GM12878 (cell line): ENCODE measurements at regions not wholly inside any gene's neighbourhood (a gene's known extent, or its start where the extent isn't known, plus 50 kb on each side); places are given as distances from the start of the nearest gene placed in this dataset.

ENCODE experiments used
- ATAC-seq: fragments of 200-7000 bp; cut with Tn5 transposase; 3 replicates; pipeline ENCODE4 v1.9.1; 2020; ENCODE audit warnings: mild to moderate bottlenecking, moderate library complexity
- BruUV-seq: library from RNA; stranded (reverse); fragments of 400-500 nt; replicated peaks from 2 replicates; lab custom pipeline; 2021; lab: Mats Ljungman, UMichigan
- CTCF ChIA-PET: fragments of 300-600 bp; sonication (Branson Sonifier 250); formaldehyde crosslinking; extraction: SDS; loops from one replicate; lab custom pipeline; 2021; ENCODE audit warnings: inconsistent platforms; lab: Yijun Ruan, JAX
- POLR2A ChIA-PET: fragments of 350-600 bp; formaldehyde crosslinking; extraction: SDS; loops from one replicate; lab custom pipeline; 2021; ENCODE audit warnings: inconsistent platforms; lab: Charles Lee
- RAD21 ChIA-PET: fragments of 300-600 bp; sonication (Branson Sonifier 250); formaldehyde crosslinking; loops from one replicate; lab custom pipeline; 2023; ENCODE audit warnings: antibody characterized with exemption; ENCODE audit not compliant: unreplicated experiment; lab: Charles Lee
- SMC1A ChIA-PET: fragments of 300-600 bp; sonication (Branson Sonifier 250); formaldehyde crosslinking; loops from one replicate; lab custom pipeline; 2023; ENCODE audit not compliant: unreplicated experiment, uncharacterized antibody; lab: Charles Lee
- DNase-seq: peaks from one replicate; pipeline ENCODE4 v3.0.0-alpha.2; 2011; ENCODE audit warnings: low read depth, low spot score
- FAIRE-seq: peaks from 3 replicates; lab custom pipeline; 2011; peaks lifted over from hg19 to GRCh38; lab: Jason Lieb, UNC
- H2AFZ ChIP-seq: 2 replicates; pipeline ENCODE4 v1.6.0; 2011; ENCODE audit warnings: low read depth, low read length, control low read depth; ENCODE audit not compliant: control insufficient read depth
- H3K27ac ChIP-seq: 2 replicates; pipeline ENCODE4 v1.5.1; 2011; ENCODE audit warnings: control low read depth; ENCODE audit not compliant: control insufficient read depth, insufficient read depth
- H3K27me3 ChIP-seq, 2 experiments: replicated peaks in 1 of 2; 2 replicates each; pipeline versions ENCODE4 v1.6.0 to v1.6.1; 2011; ENCODE audit warnings: low read length in 1 of 2; ENCODE audit not compliant: control insufficient read depth in 2 of 2, insufficient read depth in 2 of 2
- H3K36me3 ChIP-seq, 2 experiments: 2 replicates each; pipeline ENCODE4 v1.5.1; 2011; ENCODE audit warnings: low read length in 1 of 2; ENCODE audit not compliant: control insufficient read depth in 2 of 2, insufficient read depth in 2 of 2
- H3K4me1 ChIP-seq: 2 replicates; pipeline ENCODE4 v1.6.1; 2011; ENCODE audit warnings: mild to moderate bottlenecking, low read length, moderate library complexity, mixed read lengths; ENCODE audit not compliant: control insufficient read depth, insufficient read depth
- H3K4me2 ChIP-seq: 2 replicates; pipeline ENCODE4 v1.6.0; 2011; ENCODE audit warnings: control low read depth; ENCODE audit not compliant: control insufficient read depth, insufficient read depth
- H3K4me3 ChIP-seq: fragments of 200-600 bp; sonication (generic); 2 replicates; pipeline ENCODE4 v1.5.1; 2016
- H3K79me2 ChIP-seq: 2 replicates; pipeline ENCODE4 v1.6.0; 2011; ENCODE audit warnings: low read length; ENCODE audit not compliant: control insufficient read depth, insufficient read depth
- H3K9ac ChIP-seq: 2 replicates; pipeline ENCODE4 v1.8.0; 2011; ENCODE audit warnings: low read length, control low read depth, mixed read lengths; ENCODE audit not compliant: control insufficient read depth, insufficient read depth
- H3K9me3 ChIP-seq: replicated peaks from 3 replicates; pipeline ENCODE4 v1.5.1; 2011; ENCODE audit warnings: mild to moderate bottlenecking, low read length; ENCODE audit not compliant: control insufficient read depth, insufficient read depth
- H4K20me1 ChIP-seq: 2 replicates; pipeline ENCODE4 v1.6.0; 2011; ENCODE audit not compliant: control insufficient read depth, insufficient read depth
- ETV6 ChIP-seq, 2 experiments: fragments of 450-650 bp in 1 of 2; IDR thresholded peaks in 1 of 2; conservative IDR thresholded peaks in 1 of 2; 2 replicates each; pipeline ENCODE4 v1.6.1; 2014; ENCODE audit warnings: antibody characterized with exemption in 1 of 2, borderline replicate concordance in 1 of 2, low read depth in 1 of 2, mild to moderate bottlenecking in 1 of 2, moderate library complexity in 1 of 2
- IRF4 ChIP-seq: IDR thresholded peaks from 2 replicates; pipeline ENCODE4 v1.6.1; 2011; ENCODE audit warnings: low read depth, low read length
- JUND ChIP-seq: IDR thresholded peaks from 2 replicates; pipeline ENCODE4 v1.6.1; 2012; ENCODE audit warnings: low read depth, mild to moderate bottlenecking, low read length, improper control_type of control experiment, moderate library complexity
- NR2C2 ChIP-seq: IDR thresholded peaks from 2 replicates; pipeline ENCODE4 v1.6.1; 2011; ENCODE audit warnings: borderline replicate concordance, low read depth; ENCODE audit not compliant: control insufficient read depth, insufficient read length
- NRF1 ChIP-seq: conservative IDR thresholded peaks from 2 replicates; pipeline ENCODE4 v1.6.1; 2011; ENCODE audit warnings: mild to moderate bottlenecking, low read depth, low read length, improper control_type of control experiment
- ZNF207 ChIP-seq: fragments of 450-650 bp; IDR thresholded peaks from 2 replicates; pipeline ENCODE4 v1.6.1; 2014; ENCODE audit warnings: antibody characterized with exemption, mild to moderate bottlenecking, borderline replicate concordance
- WGBS: methylation state at CpG from one replicate; pipeline ENCODE4 v1.1.6; 2016; ENCODE audit warnings: low lambda C conversion rate; ENCODE audit not compliant: insufficient replicate concordance, insufficient coverage; ENCODE audit errors: missing lambda C conversion rate; 5-methylcytosine and 5-hydroxymethylcytosine counted together
- in situ Hi-C: fragments of 300-500 bp; cut with MboI; formaldehyde crosslinking; loops from 9 replicates; pipeline ENCODE4 v1.14.3; 2018; ENCODE audit warnings: mixed read lengths
- intact Hi-C: fragments of 100-400 bp; cut with micrococcal nuclease; formaldehyde crosslinking; loops from one replicate; pipeline ENCODE4 v1.14.2; 2022; ENCODE audit not compliant: unreplicated experiment
- TF ChIP-seq, protein P1 (sequence below): fragments of 150-350 bp; IDR thresholded peaks from 2 replicates; pipeline ENCODE4 v1.6.1; 2016; ENCODE audit warnings: low read depth, low read length

DNA sequence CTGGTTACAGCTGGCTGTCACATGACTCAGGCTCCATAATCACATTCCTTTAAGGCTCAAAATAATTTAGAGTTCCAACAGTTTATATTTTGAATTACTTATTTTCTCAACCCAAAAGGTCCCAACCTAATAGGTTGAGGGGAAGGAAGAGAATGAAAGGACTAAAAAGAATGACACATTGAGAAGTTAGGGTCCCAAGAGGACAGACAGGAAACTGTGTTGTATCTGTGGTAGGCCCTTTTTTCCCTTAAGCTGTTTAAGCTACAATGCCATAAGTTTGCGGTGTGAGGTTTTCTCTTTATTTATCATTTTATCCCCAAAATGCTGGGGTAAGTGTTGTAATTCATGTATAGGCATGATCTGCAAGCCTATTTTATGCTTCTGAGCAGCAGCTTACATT, 290.2 kb downstream of the ZNF674 start:
- ATAC-seq = no peak
- H3K4me2 ChIP-seq = no peak overlapping the region
- no peaks in the 10 kb centered on the region for H3K27me3 ChIP-seq
- H3K4me3 ChIP-seq = no peak overlapping the region
- no peaks in the 10 kb centered on the region for H3K9me3 ChIP-seq
- TF ChIP-seq, protein P1, sequence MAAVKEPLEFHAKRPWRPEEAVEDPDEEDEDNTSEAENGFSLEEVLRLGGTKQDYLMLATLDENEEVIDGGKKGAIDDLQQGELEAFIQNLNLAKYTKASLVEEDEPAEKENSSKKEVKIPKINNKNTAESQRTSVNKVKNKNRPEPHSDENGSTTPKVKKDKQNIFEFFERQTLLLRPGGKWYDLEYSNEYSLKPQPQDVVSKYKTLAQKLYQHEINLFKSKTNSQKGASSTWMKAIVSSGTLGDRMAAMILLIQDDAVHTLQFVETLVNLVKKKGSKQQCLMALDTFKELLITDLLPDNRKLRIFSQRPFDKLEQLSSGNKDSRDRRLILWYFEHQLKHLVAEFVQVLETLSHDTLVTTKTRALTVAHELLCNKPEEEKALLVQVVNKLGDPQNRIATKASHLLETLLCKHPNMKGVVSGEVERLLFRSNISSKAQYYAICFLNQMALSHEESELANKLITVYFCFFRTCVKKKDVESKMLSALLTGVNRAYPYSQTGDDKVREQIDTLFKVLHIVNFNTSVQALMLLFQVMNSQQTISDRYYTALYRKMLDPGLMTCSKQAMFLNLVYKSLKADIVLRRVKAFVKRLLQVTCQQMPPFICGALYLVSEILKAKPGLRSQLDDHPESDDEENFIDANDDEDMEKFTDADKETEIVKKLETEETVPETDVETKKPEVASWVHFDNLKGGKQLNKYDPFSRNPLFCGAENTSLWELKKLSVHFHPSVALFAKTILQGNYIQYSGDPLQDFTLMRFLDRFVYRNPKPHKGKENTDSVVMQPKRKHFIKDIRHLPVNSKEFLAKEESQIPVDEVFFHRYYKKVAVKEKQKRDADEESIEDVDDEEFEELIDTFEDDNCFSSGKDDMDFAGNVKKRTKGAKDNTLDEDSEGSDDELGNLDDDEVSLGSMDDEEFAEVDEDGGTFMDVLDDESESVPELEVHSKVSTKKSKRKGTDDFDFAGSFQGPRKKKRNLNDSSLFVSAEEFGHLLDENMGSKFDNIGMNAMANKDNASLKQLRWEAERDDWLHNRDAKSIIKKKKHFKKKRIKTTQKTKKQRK = no peak
- TF ChIP-seq ETV6 (conservative IDR thresholded peaks at IDR 0.05 in 1 of 2, IDR thresholded peaks at IDR 0.05 in 1 of 2; ENCODE audit: borderline replicate concordance in 1 of 2, low read depth in 1 of 2) (no peak), ZNF207 (no peak), IRF4 (no peak), JUND (no peak), NR2C2 (no peak), NRF1 (no peak)
- H3K79me2 ChIP-seq = no peaks in the 10 kb centered on the region
- H3K4me1 ChIP-seq = no peaks in the 10 kb centered on the region
- RAD21 ChIA-PET = no interaction called here
- H3K9ac ChIP-seq = no peak overlapping the region
- no peak overlapping the region for H3K27ac ChIP-seq
- intact Hi-C loops (no loop called here), in situ Hi-C loops (no loop called here)
- POLR2A ChIA-PET = no interaction called here
- CTCF ChIA-PET = no interaction called here
- no peaks in the 10 kb centered on the region for H4K20me1 ChIP-seq
- H2AFZ ChIP-seq = no peak overlapping the region
- no peak for FAIRE-seq
- no TSS peak for BruUV-seq
- H3K36me3 ChIP-seq = no peaks in the 10 kb centered on the region
- SMC1A ChIA-PET = interaction anchor here (0.6 kb wide), 1 partner anchor 30 kb away, joined by 3 read pairs; no protein-coding TSS in a partner anchor
- DNase-seq = no peak
- 0% methylated on average over 1 of the region's 1 CpG for WGBS
